ENCODE measurements at regions not wholly inside any gene's neighbourhood (a gene's known extent, or its start where the extent isn't known, plus 50 kb on each side); places are given as distances from the start of the nearest gene placed in this dataset.

- Histone ChIP-seq H3K36me3 (ENCODE audit: control insufficient read depth, insufficient read depth, low read length, severe bottlenecking) (no peaks in the 10 kb centered on the region), H3K27me3 (replicated peaks; ENCODE audit: control insufficient read depth, insufficient read depth, low read length) (peaks cover 10% of the 10 kb centered on the region), H3K9ac (ENCODE audit: low read length) (no peak overlapping the region), H3K9me3 (ENCODE audit: control insufficient read depth, low read length) (no peaks in the 10 kb centered on the region), H3K4me3 (ENCODE audit: low read length) (no peak overlapping the region), H3K4me1 (ENCODE audit: control insufficient read depth, insufficient read depth, low read length) (no peaks in the 10 kb centered on the region)
- no peak for DNase-seq (ENCODE audit: low read depth)
Observed at GRCh38 chr11:79661373-79661772, 220.5 kb upstream of the TENM4 start.

GRCh38 chr11:79648766-79649520 lies 208.1 kb upstream of the TENM4 start:
- no peaks in the 10 kb centered on the region for H3K36me3 ChIP-seq (ENCODE audit: control insufficient read depth, insufficient read depth, low read length, severe bottlenecking)
- peaks cover 6% of the 10 kb centered on the region for H3K9me3 ChIP-seq (ENCODE audit: control insufficient read depth, low read length)
- H3K27me3 ChIP-seq (replicated peaks; ENCODE audit: control insufficient read depth, insufficient read depth, low read length), result peaks cover 3% of the 10 kb centered on the region
- no peaks in the 10 kb centered on the region for H3K4me1 ChIP-seq (ENCODE audit: control insufficient read depth, insufficient read depth, low read length)
- H3K4me3 ChIP-seq (ENCODE audit: low read length), result no peak overlapping the region
- no peak for DNase-seq (ENCODE audit: low read depth)
- H3K9ac ChIP-seq (ENCODE audit: low read length), result no peak overlapping the region

- Histone ChIP-seq H3K36me3 (ENCODE audit: control insufficient read depth, insufficient read depth, low read length, severe bottlenecking) (no peaks in the 10 kb centered on the region), H3K9me3 (ENCODE audit: control insufficient read depth, low read length) (no peaks in the 10 kb centered on the region), H3K4me3 (ENCODE audit: low read length) (no peak overlapping the region), H3K27me3 (replicated peaks; ENCODE audit: control insufficient read depth, insufficient read depth, low read length) (no peaks in the 10 kb centered on the region), H3K9ac (ENCODE audit: low read length) (no peak overlapping the region), H3K4me1 (ENCODE audit: control insufficient read depth, insufficient read depth, low read length) (no peaks in the 10 kb centered on the region)
- DNase-seq (ENCODE audit: low read depth), result no peak
Observed at GRCh38 chr11:79637219-79637618, 196.4 kb upstream of the TENM4 start.

- no peak overlapping the region for H3K4me3 ChIP-seq (ENCODE audit: low read length)
- no peaks in the 10 kb centered on the region for H3K27me3 ChIP-seq (replicated peaks; ENCODE audit: control insufficient read depth, insufficient read depth, low read length)
- H3K9ac ChIP-seq (ENCODE audit: low read length), result no peak overlapping the region
- DNase-seq (ENCODE audit: low read depth), result no peak
- no peaks in the 10 kb centered on the region for H3K9me3 ChIP-seq (ENCODE audit: control insufficient read depth, low read length)
- no peaks in the 10 kb centered on the region for H3K36me3 ChIP-seq (ENCODE audit: control insufficient read depth, insufficient read depth, low read length, severe bottlenecking)
- H3K4me1 ChIP-seq (ENCODE audit: control insufficient read depth, insufficient read depth, low read length), result no peaks in the 10 kb centered on the region
Observed at GRCh38 chr11:79634905-79635304, 194.1 kb upstream of the TENM4 start.

- Histone ChIP-seq H3K4me3 (ENCODE audit: low read length) (no peak overlapping the region), H3K9ac (ENCODE audit: low read length) (no peak overlapping the region), H3K27me3 (replicated peaks; ENCODE audit: control insufficient read depth, insufficient read depth, low read length) (no peaks in the 10 kb centered on the region), H3K36me3 (ENCODE audit: control insufficient read depth, insufficient read depth, low read length, severe bottlenecking) (no peaks in the 10 kb centered on the region), H3K9me3 (ENCODE audit: control insufficient read depth, low read length) (no peaks in the 10 kb centered on the region), H3K4me1 (ENCODE audit: control insufficient read depth, insufficient read depth, low read length) (no peaks in the 10 kb centered on the region)
- DNase-seq (ENCODE audit: low read depth), result no peak
Observed at GRCh38 chr11:79627281-79627680, 186.5 kb upstream of the TENM4 start.

GRCh38 chr11:79626135-79627075 lies 185.6 kb upstream of the TENM4 start:
- Histone ChIP-seq H3K36me3 (ENCODE audit: control insufficient read depth, insufficient read depth, low read length, severe bottlenecking) (no peaks in the 10 kb centered on the region), H3K9me3 (ENCODE audit: control insufficient read depth, low read length) (no peaks in the 10 kb centered on the region), H3K4me3 (ENCODE audit: low read length) (no peak overlapping the region), H3K27me3 (replicated peaks; ENCODE audit: control insufficient read depth, insufficient read depth, low read length) (peaks cover 3% of the 10 kb centered on the region), H3K4me1 (ENCODE audit: control insufficient read depth, insufficient read depth, low read length) (no peaks in the 10 kb centered on the region), H3K9ac (ENCODE audit: low read length) (no peak overlapping the region)
- DNase-seq (ENCODE audit: low read depth), result peak; percentile 10

GRCh38 chr11:79623375-79623774 lies 182.5 kb upstream of the TENM4 start:
- no peak overlapping the region for H3K4me3 ChIP-seq (ENCODE audit: low read length)
- H3K4me1 ChIP-seq (ENCODE audit: control insufficient read depth, insufficient read depth, low read length), result no peaks in the 10 kb centered on the region
- DNase-seq (ENCODE audit: low read depth), result no peak
- no peaks in the 10 kb centered on the region for H3K9me3 ChIP-seq (ENCODE audit: control insufficient read depth, low read length)
- H3K27me3 ChIP-seq (replicated peaks; ENCODE audit: control insufficient read depth, insufficient read depth, low read length), result peaks cover 7% of the 10 kb centered on the region
- H3K9ac ChIP-seq (ENCODE audit: low read length), result no peak overlapping the region
- H3K36me3 ChIP-seq (ENCODE audit: control insufficient read depth, insufficient read depth, low read length, severe bottlenecking), result no peaks in the 10 kb centered on the region

GRCh38 chr11:79617561-79617960 lies 176.7 kb upstream of the TENM4 start:
- Histone ChIP-seq H3K4me3 (ENCODE audit: low read length) (no peak overlapping the region), H3K9ac (ENCODE audit: low read length) (no peak overlapping the region), H3K9me3 (ENCODE audit: control insufficient read depth, low read length) (no peaks in the 10 kb centered on the region), H3K4me1 (ENCODE audit: control insufficient read depth, insufficient read depth, low read length) (no peaks in the 10 kb centered on the region), H3K27me3 (replicated peaks; ENCODE audit: control insufficient read depth, insufficient read depth, low read length) (peaks cover 11% of the 10 kb centered on the region), H3K36me3 (ENCODE audit: control insufficient read depth, insufficient read depth, low read length, severe bottlenecking) (no peaks in the 10 kb centered on the region)
- no peak for DNase-seq (ENCODE audit: low read depth)

- Histone ChIP-seq H3K4me1 (ENCODE audit: control insufficient read depth, insufficient read depth, low read length) (no peaks in the 10 kb centered on the region), H3K36me3 (ENCODE audit: control insufficient read depth, insufficient read depth, low read length, severe bottlenecking) (no peaks in the 10 kb centered on the region), H3K9ac (ENCODE audit: low read length) (no peak overlapping the region), H3K9me3 (ENCODE audit: control insufficient read depth, low read length) (no peaks in the 10 kb centered on the region), H3K4me3 (ENCODE audit: low read length) (no peak overlapping the region), H3K27me3 (replicated peaks; ENCODE audit: control insufficient read depth, insufficient read depth, low read length) (peaks cover 9% of the 10 kb centered on the region)
- DNase-seq (ENCODE audit: low read depth), result no peak
Observed at GRCh38 chr11:79616392-79616851, 175.6 kb upstream of the TENM4 start.

- no peaks in the 10 kb centered on the region for H3K9me3 ChIP-seq (ENCODE audit: control insufficient read depth, low read length)
- H3K27me3 ChIP-seq (replicated peaks; ENCODE audit: control insufficient read depth, insufficient read depth, low read length), result peaks cover 4% of the 10 kb centered on the region
- no peaks in the 10 kb centered on the region for H3K36me3 ChIP-seq (ENCODE audit: control insufficient read depth, insufficient read depth, low read length, severe bottlenecking)
- no peak overlapping the region for H3K4me3 ChIP-seq (ENCODE audit: low read length)
- H3K9ac ChIP-seq (ENCODE audit: low read length), result no peak overlapping the region
- no peaks in the 10 kb centered on the region for H3K4me1 ChIP-seq (ENCODE audit: control insufficient read depth, insufficient read depth, low read length)
- no peak for DNase-seq (ENCODE audit: low read depth)
Observed at GRCh38 chr11:79615425-79615824, 174.6 kb upstream of the TENM4 start.

- Histone ChIP-seq H3K4me3 (ENCODE audit: low read length) (no peak overlapping the region), H3K27me3 (replicated peaks; ENCODE audit: control insufficient read depth, insufficient read depth, low read length) (peaks cover 4% of the 10 kb centered on the region), H3K9ac (ENCODE audit: low read length) (no peak overlapping the region), H3K36me3 (ENCODE audit: control insufficient read depth, insufficient read depth, low read length, severe bottlenecking) (no peaks in the 10 kb centered on the region), H3K9me3 (ENCODE audit: control insufficient read depth, low read length) (no peaks in the 10 kb centered on the region), H3K4me1 (ENCODE audit: control insufficient read depth, insufficient read depth, low read length) (no peaks in the 10 kb centered on the region)
- no peak for DNase-seq (ENCODE audit: low read depth)
Observed at GRCh38 chr11:79610678-79611077, 169.8 kb upstream of the TENM4 start.

Data from adipocyte (in vitro differentiated cells).